GM18517 (cell line): ENCODE measurements at regions not wholly inside any gene's neighbourhood (a gene's known extent, or its start where the extent isn't known, plus 50 kb on each side); places are given as distances from the start of the nearest gene placed in this dataset.

Experiments
- ATAC-seq: cut with Tn5 transposase; IDR thresholded peaks from one replicate; pipeline ENCODE4 v1.9.1; 2021; ENCODE audit warnings: mild to moderate bottlenecking, moderate library complexity; ENCODE audit not compliant: unreplicated experiment

DNA sequence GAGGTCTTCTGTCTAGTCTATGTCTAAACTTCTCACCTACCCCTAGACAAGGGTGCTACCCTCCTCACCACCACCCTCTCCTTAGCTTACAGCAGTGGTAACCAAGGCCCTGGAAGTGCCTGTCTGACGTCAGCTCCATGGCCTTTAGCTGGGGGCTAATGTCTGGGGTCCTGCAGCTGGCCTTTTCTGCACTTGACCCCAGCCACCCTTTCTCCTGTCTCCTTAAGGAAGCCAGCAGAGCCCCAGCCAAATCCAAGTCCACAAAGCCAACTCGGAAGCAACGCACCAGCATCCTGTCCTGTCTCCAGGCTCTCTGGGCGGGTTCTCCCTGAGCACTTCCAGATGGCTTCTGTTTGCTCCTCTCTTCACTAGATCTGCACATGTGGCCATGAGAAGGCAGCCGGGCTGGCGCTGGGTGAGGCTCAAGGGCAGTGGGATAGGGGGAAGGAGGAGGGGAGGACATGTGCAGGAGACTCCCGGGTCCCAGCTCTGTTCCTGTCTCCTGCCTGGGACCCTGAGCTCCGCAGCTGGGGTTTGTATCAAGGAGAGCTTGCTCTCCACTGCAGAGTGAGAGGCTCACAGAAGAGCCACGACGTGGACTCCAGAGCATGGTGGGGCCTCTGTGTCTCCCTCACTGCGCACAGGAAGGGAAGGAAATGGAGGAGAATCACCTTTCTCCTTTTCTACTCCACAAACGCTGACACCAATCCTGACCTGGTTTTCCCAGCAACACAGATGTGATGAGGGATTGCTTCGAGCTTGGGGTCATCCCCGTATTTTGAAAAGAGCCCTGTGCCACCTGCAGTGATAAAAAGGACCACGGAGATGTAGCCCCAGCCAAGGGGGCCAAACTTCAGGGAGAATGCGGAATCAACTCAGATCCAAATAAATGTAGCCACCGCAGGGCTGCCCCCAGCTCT, 204.2 kb downstream of the USP12 start:
- ATAC-seq, result no peak

DNA sequence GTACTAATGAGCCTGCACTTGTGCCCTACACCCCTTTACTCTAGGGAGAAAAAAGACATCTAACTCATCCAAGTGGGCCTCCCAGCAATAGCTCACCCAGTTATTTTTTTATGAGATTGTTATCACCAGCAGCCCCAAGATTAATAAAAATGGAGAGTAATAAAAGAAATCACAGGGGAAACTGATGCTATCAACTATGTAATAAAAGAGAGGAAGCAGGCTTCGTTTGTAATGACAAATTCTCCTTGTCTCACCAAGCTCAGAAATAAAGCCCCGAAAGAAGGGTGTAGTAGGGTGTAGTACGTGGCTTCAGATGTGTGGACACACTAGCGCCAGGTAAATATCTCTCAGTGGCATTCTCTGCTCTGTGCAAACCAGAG, 204.9 kb downstream of the USP12 start:
- ATAC-seq, result no peak

DNA sequence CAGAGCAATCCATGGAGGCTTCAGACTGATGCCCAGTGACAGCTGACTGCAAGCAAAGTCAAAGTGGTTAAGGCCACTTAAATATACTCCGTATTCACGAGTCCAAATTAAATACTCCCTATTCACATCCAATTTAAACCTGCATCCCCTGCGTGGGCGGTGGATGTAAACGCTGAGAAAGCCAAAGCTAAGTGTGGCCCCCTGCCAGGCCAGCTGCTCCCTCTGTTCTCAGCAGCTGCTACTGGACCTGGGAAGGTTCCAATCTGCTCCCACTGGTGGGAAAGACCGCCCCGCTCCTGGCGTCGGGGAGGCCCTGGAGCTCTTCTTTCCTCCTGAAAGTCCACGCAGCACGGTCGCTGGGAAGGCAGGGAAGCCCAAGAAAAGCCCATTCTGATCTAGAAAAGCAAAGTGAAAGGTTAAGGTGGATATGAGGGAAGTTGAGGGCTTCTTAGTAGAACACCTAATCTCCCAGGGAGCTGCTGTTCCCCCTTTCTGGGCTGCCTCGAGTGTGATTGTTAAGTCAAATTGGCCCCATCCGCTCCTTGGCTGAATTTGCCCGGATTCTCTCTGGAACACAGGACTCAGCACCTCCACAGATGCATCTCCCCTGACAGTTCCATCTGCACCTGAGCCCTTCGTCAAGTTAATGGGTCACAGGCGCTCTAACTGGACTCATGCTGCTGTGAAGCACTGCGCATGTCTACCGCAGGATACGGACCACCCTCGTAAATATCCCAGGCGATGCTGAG, 205.5 kb downstream of the USP12 start:
- no peak for ATAC-seq

DNA sequence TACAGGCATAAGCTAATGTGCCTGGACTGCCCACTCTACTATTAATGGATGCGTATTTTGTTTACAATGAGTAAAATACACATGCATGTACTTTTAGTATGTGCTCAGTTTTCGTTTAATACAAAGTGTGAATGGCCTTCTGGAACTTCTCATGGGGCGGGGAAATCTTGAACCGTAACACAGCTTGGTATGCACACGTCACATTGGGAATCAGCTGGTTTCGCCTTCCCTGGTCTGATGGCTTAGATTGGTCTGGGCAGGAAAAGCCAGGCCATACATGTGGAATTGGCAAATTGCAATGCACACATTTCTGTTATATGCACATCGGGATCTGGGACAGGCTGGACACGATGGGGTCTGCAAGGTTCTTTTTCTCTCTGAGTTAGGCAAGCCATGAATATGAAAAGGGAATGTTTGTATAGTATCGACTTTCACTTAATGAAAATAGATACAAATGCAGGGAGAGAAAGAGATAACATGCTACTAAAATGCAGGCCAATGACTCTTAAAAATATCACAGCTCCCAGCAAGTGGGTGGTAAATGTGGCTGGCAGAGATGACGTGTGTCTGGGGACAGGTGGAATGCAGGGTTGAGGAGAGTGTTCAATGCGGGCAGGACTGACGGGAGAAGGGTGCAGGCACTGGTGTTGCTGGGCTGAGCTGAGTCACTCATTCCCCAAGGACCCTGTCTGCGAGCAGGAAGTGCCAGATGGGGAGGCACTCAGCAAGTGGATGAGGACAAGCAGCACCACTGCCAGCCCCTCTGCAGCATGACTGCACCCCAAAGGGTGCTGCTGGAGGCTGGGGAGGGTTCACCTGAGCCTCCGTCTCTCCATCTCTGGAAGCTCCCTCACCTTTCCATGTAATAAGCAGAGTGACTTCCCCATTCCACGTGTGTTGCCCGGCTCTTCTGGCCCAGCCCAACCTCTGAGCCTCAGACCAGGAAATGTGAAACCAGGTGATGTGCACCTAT, 204.0 kb upstream of the GPR12 start:
- ATAC-seq, result no peak

DNA sequence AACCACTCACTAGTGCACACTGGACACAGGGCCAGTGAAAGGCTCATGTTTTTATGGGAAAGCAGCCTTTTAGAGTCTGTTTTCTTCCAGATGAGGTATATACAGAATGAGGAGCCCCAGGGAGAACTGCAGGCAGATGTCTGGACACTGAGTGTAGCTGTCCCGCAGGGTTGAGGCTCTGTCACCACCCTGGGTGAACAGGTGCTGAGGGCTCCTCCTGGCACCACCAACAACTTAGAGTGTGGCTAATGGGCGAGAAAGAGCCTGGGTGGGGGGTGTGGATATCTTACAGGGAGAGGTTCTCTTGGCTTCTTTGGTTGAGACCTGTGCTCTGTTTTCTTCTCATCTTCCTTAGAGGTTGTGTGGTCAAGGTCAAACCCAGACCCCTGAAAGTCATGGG, 202.1 kb upstream of the GPR12 start:
- no peak for ATAC-seq

DNA sequence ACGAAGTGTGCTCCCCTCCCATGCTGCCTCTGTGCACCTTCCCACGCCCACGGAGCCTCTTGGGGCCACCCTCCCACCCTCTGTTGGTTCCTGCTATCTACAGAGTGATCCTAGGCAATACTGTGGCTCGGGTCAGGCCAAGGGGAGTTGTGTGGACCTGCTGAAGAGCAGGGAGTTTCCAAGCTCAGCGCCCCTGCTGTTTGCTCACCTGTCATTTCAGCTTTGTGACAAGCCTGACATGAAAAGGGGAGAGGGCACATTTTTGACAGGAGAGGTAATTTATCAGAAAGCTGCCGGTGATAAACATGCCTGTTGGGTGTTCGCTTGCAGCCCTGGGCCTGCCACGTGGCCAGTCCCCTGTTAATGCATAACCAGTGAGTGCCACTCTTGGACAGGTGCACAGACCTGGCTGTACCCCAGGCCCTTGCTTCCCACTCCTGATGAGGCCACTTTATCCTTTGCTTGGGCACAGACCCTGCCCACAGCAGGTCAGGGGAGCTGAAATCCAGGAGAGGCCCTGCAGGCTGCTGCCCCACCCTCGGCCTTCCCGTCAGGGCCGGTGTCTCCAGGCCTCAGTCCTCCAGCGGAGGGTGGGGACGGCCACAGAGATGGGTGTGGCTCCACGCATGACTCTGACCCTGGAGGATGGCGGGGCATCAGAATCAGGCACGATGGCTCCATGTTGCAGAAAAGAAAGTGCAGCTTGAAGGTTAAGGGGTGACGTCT, 201.5 kb upstream of the GPR12 start:
- no peak for ATAC-seq

DNA sequence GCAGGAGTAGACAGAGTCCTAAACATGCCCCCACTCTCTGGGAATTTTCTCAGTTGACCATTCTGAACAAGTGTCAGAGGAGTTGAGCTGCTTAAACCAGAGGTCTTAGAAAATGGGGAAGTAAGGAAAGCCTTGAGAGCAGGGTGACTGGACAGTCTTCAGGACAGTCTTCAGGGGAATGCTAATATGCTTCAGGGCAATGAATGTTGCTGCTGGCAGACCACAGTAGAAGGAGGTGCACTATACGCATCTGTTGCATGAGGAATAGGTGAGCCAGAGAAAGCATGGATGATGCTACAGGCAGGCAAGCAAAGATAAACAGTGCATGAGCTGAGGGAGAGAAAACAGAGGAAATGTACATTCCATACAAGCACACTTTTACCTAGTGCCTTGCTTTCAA, 196.6 kb upstream of the GPR12 start:
- no peak for ATAC-seq

DNA sequence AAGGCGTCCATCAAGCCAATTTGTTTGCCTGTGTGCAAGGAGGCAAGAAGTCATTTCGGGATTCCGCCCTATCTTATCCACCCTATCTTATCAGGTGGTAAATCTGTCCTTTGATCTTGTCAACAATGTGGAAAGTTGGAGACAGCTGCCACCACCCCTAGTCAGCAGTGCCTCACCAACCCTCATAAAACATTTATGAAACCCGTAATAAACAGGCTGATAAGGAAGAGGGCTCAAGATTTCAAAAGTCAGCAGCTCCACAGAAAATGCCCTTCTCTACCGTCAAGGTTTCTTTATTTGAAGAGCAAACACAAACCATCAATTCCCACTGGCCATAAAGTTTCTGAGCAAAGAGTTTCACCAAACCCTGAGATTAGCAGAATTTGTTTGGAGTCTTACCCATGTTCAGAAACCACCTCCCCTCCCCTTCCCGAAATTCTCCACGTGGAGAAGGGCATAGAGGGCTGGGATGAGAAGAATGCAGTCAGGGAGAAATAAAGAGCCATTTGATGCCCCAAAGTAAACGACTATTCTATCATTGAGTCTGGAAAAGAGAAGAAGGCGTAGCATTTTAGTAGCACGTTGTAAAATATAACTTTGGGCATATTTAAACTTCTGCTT, 196.0 kb upstream of the GPR12 start:
- ATAC-seq, result no peak

DNA sequence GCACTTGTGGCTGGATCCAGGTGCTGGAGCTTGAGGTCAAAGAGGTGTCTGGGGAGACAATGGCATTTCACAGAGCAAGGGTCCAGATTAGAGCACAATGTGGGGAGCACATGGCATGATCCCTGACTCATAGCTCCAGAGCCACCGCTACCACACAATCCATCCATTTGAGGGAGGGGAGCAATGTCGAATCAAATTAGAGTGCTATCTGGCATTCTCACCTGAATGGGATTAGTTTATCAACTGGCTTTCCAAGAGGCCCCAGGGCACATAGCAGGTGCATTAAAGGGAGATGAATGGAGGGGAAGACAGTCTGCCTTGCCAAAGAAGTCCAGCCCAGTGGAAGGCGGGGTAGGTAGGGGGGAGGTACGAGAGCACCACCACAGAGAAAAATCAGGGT, 194.4 kb upstream of the GPR12 start:
- no peak for ATAC-seq

DNA sequence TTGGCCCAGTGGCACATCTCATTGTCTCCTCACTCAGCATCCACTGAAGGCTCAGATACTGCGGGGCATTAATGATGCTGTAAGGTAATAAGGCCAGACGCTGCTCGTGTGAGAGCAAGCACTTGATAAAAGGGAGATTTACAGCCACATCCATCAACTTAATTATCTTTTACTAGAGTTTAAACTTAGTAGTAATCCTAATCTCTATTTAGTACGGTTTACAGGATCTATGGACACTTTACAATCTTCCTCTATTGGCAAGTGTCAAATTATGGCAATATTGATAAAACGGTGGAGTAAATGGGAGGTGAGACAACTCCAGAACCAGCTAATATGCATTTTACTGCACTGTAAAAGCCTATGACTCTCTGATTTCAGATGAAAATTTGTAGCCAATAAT, 192.7 kb upstream of the GPR12 start:
- ATAC-seq, result no peak

DNA sequence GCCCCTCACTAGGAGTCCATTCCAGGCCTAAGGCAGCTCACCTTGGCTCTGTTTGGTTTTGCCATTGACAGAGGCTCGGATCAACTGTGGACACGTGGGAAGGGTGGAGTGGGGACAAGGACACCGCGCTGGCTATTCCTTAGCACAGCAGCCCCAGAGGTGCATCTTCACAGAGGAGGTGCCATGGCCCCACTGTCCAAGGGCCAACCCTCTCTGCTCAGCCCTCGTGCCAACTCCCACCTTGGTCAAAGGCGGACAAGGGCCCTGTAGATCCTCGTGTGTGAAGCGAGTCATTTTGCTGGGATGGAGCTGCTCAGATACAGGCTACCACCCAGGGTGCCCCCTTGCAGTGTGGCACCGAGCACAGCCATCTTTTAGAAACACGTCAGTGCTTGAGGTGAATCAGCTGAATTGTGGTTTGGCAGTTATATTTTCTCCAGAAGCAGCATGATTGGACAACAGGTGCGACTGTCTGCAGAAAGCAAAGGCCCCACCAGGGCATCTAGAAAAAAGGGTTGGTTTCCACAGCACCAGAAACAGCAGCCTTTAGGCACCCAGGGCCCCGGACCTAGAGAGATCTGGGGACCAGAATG, 192.1 kb upstream of the GPR12 start:
- no peak for ATAC-seq

DNA sequence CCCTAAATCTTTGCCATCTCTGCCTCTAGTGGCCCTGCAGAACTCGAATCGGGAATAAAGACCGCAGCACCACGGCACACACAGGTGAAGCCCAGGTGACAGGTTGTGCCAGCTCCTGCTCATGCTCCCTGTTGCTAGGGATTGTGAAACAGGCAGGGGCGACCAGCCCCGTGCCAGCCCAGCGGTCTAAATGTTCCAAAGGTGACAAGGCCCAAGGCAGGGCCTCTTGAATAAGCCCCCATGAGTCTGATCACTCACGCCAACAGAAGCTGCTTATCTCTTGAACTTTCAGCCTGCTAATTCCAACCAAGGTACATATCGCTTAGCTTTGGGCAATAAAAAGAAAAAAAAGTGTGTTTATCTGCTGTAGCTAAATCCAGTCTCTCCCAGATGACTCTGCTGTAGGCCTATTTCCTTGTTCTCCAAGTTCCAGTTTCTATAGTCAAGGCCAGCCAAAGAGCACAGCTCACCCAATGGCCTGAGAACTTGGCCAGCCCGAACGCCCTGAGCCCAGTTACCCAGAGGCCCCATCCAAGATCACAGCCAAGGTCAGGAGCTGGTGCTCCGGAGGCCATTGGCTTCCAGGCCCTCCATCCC, 191.1 kb upstream of the GPR12 start:
- ATAC-seq, result no peak

DNA sequence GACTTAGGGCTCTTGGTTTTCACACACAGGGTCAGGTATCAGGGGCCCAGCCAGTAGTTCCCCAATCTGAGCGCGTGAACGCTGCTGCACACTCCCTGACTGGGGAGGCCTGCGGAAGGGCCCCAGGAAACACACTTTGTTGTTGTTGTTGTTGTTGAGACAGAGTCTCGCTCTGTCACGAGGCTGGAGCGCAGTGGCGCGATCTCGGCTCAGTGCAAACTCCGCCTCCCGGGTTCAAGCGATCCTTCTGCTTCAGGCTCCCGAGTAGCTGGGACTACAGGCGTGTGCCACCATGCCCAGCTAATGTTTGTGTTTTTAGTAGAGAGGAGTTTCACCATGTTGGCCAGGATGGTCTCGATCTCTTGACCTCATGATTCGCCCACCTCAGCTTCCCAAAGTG, 190.4 kb upstream of the GPR12 start:
- no peak for ATAC-seq

DNA sequence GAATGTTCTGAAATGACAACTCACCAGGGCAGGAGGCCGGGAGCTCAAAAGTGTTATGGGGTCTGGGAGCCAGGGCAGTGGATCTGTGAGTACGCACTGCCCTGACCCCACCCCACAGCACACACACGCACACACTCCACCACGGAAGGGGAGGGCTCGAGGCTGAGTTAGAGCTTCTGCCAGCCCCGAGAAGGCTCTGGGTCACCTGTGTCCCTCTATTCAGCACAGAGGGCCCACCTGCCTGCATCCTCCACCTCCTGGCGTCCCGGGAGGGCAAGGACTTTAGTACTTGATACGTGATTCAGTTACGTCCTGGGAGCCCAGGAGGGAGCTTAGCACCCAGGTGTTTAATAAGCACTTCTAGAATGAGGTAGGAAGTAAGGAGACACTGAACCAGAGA, 190.0 kb upstream of the GPR12 start:
- no peak for ATAC-seq

DNA sequence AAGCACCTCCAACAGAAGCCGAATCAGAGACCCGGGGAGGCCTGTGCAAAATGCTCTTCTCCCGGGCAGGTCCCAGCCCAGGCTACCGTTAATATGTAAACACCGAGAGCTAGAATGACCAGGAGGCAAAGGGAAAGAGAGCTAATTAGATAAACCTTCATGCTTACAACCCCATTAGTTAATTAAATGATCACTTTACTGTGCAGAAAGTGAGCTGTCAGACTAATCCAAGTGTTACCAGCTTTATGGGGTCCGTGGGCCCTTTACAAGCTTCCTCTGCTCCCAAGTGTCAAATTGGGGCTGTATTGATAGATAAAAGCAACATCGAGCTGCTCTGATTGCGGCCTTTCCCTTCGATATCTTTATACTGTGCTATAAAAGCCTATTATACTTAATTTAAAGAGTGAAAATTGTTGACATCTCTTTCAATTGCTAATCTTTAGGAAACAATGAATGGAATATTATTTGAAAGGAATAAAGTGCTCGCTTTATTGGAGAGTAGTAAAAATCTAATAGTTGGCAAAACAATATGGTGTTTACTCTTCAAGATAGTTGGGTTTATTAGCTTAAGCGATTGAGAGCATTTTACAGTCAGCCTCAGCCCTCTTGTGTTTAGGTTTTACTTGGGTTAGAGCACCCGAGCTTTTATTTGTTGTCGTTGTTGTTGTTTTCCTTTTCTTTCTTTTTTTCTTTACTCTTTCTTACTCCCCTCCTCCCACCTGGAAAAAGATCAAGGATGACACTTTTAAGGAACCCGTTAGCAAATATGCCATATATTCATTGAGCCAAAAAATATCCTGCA, 189.3 kb upstream of the GPR12 start:
- no peak for ATAC-seq

DNA sequence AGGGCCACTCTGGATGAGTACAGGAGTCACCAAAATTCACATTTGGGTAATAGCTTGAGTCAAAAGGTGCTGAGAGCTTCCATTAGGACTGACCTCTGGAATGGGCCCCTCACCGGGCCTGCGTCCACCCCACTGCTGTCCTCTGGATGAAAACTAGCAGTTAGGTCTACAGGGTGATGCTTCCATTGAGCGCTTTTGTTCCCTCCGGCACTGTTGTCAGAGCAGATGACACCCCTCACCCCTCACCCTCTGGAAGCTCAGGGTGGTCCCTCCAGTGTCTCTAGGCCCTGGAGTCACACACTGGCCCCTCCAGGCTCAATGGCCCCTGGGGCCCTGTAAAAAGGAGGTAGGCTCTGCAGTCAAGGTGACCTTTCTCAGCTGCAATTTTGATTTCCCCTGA, 187.8 kb upstream of the GPR12 start:
- no peak for ATAC-seq

DNA sequence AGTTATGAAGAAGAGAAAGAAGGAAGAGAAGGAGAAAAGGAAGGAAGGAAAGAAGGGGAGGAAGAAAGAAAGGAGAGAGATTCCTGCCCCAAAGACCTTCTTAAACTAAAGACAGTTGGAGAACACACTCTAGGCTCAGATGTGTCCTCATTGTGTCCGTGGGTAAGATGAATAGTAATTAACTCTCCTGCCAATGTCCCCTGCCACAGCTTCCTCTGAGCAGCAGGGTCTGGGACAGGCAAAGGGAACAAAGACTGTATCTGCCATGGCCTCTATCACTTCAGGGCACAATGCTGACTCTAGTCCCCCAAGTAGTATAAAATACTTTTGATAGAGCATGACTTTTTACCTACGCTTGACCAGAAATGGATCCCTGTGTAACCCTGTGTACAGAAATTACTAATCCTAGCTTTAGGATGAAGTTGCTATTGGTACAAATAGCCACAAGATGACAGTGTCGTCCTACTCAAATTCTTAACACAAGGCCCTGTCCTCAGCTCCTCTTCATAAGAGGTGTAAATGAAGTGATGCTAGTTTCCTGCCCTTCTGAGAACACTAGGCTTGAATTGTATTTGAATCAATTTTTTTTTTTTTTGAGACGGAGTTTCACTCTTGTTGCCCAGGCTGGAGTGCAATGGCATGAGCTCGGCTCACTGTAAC, 186.2 kb upstream of the GPR12 start:
- peak; percentile 61 for ATAC-seq

DNA sequence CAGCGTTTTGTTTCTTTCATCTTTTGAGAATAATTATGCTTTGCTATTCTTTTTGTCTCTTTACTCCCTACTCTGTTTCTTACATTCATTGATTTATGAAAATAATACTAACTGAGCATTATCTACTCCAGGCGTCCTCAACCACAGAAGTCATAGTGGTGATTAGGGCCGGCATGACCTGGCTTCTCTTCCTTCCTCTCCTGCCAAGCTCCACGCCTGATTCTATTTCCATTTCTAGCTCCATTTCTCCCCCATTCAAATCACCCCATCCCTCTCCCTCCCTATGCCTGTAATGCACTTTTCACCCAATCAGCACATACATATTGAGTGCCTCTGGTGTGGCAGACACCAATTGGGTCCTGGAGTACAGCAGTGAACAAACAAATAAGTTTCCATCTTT, 183.2 kb upstream of the GPR12 start:
- ATAC-seq, result no peak
